HG02763 (cell line): ENCODE measurements at regions not wholly inside any gene's neighbourhood (a gene's known extent, or its start where the extent isn't known, plus 50 kb on each side); places are given as distances from the start of the nearest gene placed in this dataset.

Experiments
- ATAC-seq: cut with Tn5 transposase; IDR thresholded peaks from one replicate; pipeline ENCODE4 v1.9.1; 2021; ENCODE audit warnings: mild to moderate bottlenecking, moderate library complexity; ENCODE audit not compliant: unreplicated experiment

DNA sequence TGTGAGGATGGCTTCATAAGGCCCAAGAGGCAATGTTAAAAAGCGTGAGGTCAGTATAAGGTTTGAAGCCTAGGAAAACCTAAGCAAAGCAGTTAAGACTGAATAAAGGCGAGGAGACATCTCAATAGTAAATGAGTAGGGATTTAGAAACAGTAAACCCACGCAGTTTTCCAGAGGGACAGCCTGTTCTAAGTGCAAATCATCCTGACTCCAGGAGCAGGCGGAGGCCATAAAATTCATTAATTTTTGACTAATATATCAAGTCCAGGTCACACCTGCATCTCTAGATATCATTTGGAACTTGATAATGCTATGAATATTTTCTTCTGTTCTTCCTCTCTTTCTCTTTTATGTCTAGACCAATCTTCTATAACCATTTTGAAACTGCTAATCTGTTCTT lies 597.0 kb upstream of the RGS18 start:
- ATAC-seq = no peak

DNA sequence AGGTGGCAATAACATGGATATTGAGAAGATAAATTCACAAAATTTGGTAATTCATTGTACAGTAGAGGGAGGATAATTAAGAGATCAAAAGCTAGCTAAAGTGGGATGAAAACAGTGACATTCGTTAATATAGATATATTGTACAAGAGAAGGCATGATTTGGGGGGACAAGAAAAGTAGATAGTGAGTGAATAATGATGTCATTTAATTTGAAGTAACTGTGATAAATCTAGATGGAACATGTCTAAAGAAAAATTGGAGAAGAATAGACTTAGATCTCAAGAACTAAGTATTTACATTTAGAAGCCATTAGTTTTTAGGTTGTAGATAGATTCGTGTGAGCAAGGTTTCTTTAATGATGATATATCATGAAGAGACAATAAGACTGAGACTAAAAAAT lies 594.0 kb upstream of the RGS18 start:
- ATAC-seq = no peak

DNA sequence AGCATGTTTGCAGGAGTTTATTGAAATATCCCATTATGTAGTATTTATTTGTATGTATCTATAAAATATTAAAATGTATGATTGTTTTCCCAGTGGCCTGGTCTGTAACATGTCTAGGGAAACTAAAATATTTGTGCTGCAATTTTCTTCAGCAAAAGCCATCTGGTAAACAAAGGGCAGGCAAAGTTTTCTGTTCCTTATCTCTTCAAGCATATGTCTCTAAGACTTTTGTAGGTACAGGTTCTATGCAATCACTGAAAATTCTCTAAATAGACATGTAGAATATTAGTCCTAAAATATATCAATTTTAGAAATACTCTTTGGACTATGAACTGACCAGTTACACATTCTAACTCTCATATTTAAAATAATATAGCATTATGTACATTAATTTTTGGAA lies 585.8 kb upstream of the RGS18 start:
- ATAC-seq = no peak

DNA sequence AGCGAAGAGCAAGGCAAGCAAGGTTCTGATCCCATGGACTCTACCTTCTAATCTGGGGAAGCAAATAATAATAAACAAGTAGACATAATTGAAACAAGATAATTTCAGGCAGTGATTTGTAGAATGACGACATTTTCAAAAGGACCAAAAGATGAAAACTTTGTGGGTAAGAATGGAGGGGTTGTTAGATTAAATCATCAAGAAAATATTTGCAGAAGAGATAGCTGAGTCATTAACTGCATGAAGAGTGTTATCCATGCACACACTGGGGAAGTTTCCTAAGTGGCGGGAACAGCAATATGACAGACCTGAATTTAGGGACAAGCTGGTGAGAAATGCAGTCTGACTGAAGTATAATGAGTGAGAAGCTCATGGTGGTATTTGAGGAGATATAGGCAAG lies 583.1 kb upstream of the RGS18 start:
- ATAC-seq = no peak

DNA sequence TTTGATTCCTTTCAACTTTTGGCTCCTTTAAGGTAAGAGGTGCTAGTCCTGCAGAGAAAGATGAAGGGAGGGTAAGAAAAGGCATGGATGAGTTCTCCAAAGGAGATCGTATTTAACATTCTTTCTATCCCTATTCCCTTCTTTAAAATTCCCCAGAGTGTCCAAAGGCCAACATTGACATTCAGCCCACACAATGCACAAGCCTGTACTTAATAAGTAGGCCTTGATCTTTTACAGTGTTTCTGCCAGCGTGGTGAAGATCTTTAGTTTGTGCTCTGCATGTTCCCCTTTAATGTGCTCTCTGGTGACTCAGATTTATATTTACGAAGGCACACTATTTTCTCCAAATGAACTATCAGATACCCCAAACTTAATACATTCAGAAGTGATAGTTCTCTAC lies 582.5 kb upstream of the RGS18 start:
- ATAC-seq = no peak

DNA sequence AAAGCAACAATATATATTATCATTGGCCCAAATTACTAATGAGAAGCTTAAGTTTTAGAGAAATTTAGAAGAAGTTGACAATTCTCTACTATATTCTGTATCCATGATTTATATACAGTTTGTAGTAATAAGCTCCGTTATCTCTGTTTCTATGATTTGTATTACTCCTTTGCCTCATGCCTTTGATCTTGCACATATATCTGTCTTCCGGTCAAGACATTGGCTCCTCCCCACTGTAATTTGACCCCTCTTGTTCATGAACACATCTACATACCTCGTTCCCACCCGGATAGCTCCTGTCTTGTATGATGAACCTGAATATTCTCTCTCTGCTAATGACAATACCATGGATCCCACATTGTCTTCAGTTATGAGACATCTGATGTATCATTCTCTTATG lies 581.0 kb upstream of the RGS18 start:
- ATAC-seq = no peak

DNA sequence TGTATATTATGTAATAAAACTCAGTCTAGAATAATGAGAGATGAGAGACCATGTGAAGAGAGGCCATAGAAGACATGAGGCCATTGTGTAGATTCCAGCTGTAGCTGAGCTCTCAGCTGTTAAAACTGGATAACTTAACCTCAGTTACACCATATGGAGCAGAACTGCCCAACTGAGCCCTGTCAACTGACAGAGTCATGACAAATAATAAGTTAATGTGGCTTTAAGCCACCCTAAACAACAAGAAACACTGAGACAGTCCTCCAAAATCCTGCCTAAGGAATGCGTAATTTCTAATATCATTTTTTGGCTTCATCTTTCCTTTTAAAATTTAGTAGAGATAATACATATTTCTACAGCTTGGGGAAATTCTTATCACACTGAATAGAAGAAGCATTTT lies 580.0 kb upstream of the RGS18 start:
- no peak for ATAC-seq

DNA sequence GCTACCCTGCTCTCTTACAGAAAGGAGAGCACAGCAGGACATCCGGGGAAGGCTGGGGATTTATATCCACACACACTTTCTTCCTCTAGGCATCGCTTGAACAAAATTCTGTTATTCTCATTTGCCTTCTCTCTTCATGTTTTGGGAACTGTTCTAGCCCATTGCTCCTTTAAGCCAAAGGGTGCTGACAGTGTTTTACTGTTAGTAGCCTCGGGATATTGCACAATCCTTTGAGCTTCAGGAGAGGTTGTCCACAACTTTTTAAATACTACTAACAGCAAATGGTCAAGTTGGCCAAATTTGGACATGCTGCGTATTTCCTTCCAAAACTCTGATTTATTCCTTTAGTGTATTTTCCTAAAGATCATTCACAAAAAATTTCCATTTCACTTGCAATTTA lies 579.2 kb upstream of the RGS18 start:
- no peak for ATAC-seq

DNA sequence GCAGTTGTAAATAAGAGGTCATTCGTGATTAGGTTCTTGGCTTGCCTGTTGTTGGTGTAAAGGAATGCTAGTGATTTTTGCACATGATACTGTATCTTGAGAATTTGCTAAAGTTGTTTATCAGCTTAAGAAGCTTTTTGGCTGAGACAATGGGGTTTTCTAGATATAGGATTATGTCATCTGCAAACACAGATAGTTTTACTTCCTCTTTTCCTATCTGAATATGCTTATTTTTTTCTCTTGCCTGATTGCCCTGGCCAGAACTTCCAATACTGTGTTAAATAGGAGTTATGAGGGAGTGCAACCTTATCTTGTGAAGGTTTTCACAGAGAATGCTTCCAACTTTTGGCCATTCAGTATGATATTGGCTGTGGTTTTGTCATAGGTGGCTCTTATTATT lies 576.1 kb upstream of the RGS18 start:
- ATAC-seq = peak; percentile 64

DNA sequence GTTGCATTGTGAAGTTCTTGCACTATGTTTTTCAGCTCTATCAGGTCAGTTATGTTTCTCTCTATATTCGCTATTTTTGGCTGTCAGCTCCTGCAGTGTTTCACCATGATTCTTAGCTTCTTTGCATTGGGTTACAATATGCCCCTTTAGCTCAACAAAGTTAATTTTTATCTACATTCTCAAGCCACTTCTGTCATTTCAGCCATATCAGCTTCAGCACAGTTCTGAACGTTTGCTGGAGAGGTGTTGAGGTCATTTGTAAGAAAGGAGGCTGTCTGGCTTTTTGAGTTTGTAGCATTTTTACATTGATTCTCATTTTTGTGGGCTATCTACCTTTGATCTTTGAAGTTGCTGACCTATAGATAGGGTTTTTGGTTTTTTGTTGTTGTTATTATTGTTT lies 573.2 kb upstream of the RGS18 start:
- ATAC-seq = no peak

DNA sequence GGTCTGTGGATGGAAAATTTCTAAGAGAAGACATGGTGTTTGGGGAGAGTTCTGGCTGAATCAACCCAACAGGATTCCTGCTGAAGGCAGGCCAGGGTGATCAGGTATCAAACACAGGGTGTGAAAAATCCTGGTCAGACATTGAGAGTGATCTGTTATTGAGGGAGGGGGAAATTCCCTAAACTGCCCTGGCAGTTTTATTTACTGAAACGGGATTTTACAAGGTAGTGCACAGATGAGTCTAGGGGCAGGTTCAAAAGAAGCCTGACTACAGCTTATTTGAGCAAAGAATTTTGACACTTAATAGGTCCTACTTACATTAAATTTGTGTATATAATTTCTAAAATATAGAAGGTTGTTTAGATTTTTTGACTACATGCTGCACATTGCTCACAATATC lies 569.4 kb upstream of the RGS18 start:
- no peak for ATAC-seq

DNA sequence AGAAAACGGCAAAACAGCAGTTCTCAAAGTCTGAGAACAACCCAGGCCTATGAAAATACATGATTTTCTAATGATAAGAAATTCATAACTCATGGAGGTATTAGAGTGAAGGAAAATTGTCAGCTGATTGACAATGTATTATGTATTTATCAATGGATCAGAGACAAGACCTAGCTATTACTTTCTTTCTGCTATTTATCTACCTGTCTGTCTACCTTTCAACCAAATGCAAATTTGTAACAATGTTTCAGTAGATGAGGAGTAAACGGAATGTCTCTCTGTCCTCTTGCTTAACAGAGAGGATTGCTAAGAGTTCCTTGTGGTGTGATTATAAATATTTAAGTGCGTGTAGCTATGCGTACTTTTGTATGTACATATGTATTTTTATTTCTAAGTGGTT lies 568.7 kb upstream of the RGS18 start:
- ATAC-seq = no peak

DNA sequence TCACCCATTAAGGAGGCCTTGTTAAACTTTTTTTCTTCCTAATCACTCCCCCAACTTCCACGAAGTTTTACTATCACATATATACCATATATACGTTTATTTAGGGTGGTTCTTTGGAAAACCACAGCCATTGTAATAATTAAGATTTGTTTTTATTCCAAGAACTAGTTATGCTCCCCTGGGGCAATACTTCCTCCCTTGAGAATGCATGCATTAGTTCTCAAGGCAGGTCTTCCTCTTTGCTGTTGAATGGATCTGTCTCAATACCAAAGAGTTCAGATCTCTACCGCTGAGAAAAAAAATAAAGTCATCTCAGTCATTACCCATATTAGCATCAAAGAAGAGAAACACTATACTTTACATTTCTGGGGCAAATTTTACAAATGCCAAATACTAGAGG lies 567.7 kb upstream of the RGS18 start:
- no peak for ATAC-seq

DNA sequence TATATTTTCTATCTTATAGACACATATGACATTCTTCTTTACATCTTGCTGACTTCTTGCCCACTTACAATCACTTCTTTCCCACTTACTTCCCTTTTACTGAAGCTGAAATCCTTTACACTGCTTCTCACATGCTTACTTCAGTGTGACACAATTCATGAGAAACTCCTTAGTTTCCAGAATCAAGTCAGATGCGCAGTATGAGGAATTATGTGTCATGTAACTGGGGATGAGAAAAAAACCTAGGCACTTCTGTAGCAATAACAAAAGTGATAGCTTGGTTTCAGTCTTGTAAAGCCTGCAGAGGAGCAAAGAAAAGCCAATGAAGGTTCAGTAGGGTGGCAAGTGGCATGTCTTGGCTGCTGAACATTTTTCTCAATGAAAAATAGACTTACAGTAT lies 566.2 kb upstream of the RGS18 start:
- ATAC-seq = no peak

DNA sequence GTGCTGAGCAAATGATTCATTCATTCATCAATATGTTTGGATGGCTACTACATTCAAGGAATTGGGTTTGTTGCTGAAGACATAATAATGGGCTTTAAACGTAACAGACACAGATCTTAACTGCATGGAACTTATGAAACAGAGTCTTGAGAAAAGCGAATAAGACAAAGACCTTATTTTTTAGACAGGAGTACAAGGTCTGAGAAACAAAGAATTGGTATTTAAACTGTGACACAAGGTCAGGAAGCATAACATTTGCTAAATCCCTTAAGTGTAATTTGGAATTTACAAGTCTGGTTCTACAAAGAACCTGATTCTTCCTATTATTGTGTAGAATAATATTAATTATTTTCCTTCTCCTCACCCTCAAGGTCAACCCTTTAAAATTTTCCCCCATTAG lies 565.4 kb upstream of the RGS18 start:
- ATAC-seq = no peak

DNA sequence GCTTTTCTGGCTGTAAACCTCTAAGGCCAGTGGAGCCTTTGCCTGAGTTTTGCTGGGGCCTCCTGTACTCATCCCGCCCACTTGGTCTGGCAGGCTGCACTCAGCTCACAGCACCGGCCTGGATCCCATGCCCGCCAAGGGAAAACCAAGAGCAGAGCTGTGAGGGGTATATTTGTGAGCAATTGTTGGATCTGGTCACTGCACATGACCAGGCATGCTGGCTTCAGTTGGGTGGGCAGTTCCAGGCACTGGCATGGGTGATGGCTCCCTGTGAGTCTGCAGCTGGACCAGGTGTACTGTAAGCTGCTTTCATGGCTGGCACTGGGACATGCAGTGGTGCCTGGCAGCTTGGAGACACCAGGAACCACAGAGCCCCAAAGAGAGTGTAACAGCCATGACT lies 563.1 kb upstream of the RGS18 start:
- no peak for ATAC-seq

DNA sequence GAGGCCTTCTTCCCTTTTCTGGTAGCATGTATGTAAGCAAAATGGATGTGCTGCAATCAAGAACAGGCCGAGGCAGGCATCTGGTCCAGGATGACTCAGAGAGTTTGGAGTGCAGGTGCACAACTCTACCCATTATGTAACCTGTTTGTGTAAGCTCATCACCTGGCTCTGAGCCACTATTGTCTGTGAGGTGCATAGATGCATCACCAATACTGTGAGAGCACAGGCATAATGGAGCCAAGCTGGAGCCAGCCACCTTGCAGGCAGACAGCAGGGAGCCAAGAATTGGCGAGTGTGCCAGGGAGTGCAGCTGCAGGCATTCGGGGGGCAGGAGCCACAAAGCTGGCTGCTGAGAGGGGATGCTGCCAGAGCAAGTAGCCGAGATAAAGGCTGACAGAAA lies 549.9 kb upstream of the RGS18 start:
- no peak for ATAC-seq

DNA sequence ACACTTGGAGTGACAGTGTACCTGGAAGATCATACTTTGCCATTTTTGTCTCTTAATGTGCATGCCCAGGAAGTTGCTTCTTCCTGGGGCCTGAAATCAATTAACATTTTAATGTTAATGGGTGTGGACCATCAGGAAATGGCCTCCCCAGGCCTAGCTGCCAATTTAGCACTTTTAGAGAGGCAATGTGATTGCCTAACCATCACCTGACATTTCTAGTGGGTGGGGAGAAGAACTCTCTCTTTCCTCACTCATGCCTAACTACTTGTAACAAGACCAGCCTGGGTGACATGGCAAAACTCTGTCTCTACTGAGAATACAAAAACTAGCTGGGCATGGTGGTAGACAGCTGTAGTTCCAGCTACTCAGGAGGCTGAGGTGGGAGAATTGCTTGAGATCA lies 549.0 kb upstream of the RGS18 start:
- no peak for ATAC-seq

DNA sequence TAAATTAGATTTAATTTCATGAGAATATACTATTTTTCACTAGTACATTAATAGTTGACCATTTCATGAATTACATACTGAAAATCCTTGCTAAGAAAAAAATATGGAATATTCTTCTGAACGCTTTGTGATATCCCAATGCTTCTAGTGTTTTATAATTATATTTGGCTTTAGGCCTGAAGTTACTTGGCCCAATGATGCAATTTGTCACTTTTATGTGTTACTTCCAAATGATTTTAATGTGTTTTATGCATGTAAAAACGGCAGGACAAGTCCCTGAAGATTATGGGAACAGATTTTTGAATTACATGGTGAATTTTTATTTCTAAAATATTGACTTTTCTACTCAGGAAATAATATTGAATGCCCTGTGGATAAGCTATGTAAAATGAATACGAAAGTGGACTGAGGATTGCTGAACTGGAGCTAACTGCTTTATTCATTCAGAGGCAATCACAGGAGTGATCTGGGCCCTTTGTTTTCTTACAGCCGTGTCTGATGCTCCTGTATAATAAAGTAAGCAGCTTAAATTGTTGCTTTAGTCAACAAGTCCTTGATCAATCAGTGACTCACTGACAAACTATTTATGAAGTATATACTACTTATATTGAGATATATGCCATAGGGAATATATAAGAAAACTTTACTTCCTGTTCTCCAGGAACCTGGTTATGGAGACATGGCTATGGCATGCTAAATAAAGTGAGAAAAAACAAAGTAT lies 543.0 kb upstream of the RGS18 start:
- no peak for ATAC-seq

DNA sequence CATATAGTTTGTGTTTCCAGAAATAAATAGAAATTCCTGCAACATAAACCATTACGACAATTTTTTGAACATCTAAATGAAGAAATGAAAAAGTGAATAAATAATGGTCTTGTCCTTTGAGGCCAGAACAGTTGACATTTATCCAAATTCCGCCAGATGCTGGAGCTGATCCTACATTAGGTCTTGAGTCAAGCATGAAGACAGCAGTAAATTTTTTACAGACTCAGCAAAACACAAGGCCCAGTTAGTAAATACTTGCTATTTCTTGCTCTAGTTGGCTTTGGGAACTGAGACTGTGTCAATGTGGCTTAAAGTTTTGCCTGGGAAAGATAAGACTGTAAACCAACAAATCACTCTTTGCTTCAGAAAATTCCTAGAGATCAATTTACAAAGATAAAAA lies 540.1 kb upstream of the RGS18 start:
- ATAC-seq = no peak

DNA sequence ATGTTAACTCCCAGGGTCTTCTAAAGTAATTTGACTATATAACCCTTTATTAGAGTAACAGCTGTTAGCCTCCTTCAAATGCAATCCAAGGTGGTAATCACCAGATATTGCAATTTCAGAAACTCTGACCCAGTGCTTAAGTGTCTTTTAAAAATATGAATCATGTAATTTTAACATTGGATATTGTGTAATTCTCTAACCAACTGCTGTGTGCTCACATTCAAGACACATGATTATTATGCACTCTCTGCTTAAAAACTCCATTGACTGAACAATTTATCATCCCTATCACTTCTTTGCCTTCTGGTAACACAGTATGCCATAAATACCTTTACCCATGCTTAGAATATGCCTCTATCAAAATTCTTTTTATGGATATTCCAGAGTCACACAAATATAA lies 537.4 kb upstream of the RGS18 start:
- ATAC-seq = no peak

DNA sequence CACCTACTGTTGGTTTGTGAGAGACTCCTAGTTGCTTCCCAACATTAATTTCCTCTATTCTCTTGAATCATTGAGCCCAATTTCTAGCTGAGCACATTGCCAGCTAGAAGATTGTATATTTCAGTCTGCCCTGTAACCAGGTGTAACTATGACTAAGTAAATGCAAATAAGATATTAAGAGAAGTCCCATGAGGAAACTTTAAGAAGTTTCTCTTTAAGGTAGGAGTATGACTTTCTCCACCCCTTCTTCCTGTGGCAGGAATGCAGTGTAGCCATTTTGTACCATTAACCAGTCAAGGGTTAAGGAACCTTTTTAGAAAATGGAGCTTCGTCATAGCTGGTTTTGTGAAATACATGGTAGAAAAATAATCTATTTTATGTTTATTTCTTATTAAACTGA lies 534.2 kb upstream of the RGS18 start:
- no peak for ATAC-seq

DNA sequence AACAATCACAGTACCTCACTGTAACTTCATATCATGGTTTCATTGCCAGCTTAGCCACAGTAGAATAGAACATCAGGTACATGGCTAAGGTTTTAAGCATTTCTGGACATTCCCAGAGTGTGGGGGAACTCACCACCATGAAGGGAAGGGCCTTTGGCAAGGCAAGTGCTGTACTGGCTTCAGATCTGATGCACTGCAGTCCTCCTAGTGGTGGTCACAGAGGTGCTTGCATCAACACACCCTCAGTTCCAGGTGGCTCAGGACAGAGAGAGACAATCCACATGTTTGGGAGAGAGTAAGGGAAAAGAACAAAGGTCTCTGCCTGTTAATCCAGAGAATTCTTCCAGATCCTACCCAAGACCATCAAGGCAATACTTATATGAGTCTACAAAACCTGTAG lies 528.4 kb upstream of the RGS18 start:
- ATAC-seq = no peak
